ENCODE measurements at regions not wholly inside any gene's neighbourhood (a gene's known extent, or its start where the extent isn't known, plus 50 kb on each side); places are given as distances from the start of the nearest gene placed in this dataset.

GRCh38 chr2:7207631-7208030, 290.4 kb downstream of the RNF144A start:
- no peak overlapping the region for H3K4me2 ChIP-seq (ENCODE audit: insufficient read depth, insufficient read length, low read length)
- H3K79me1 ChIP-seq (ENCODE audit: insufficient read depth, low read depth, low read length, poor library complexity, severe bottlenecking) = no peaks in the 10 kb centered on the region

More at GRCh38 chr2:7207631-7208030, 290.4 kb downstream of the RNF144A start:
- H3K14ac ChIP-seq (ENCODE audit: insufficient read depth, low read length) = no peak overlapping the region
- Mint-ChIP-seq H3K4me3 (no peak overlapping the region), H3K9me3 (no peaks in the 10 kb centered on the region), H3K36me3 (ENCODE audit: insufficient read depth in 1 of 3, low read depth in 3 of 3) (no peaks in the 10 kb centered on the region), H3K4me1 (peaks cover 26 to 29% of the 10 kb centered on the region in 2 experiments), H3K27me3 (ENCODE audit: low read depth) (peaks cover 3% of the 10 kb centered on the region), H3K27ac (no peak overlapping the region)
- no peaks in the 10 kb centered on the region for H4K20me1 ChIP-seq (ENCODE audit: control insufficient read depth, insufficient read depth, insufficient read length)
- no peaks in the 10 kb centered on the region for H3K79me2 ChIP-seq (ENCODE audit: insufficient read depth, low read length)
- no peak overlapping the region for H3K9ac ChIP-seq (ENCODE audit: extremely low read depth, insufficient read length, low read length)
- no peak overlapping the region for H3K18ac ChIP-seq (ENCODE audit: insufficient read length, low read depth, low read length)
- no peak overlapping the region for H4K5ac ChIP-seq (ENCODE audit: insufficient read length, low read depth, low read length)
- no peak overlapping the region for H2BK120ac ChIP-seq (ENCODE audit: low read depth, low read length, poor library complexity, severe bottlenecking)
- H2AK5ac ChIP-seq (ENCODE audit: insufficient read length, low read length) = no peak overlapping the region
- H2BK20ac ChIP-seq (ENCODE audit: low read depth, low read length, poor library complexity, severe bottlenecking) = no peak overlapping the region
- H3K23me2 ChIP-seq (ENCODE audit: insufficient read length, low read depth, low read length, poor library complexity, severe bottlenecking) = no peaks in the 10 kb centered on the region
- WGBS (ENCODE audit: extremely low coverage, insufficient read length, low lambda C conversion rate) = no CpG with 5 or more reads among the region's 7 CpGs
- H3K4ac ChIP-seq (ENCODE audit: low read depth, low read length) = no peak overlapping the region
- H3K4me1 ChIP-seq (ENCODE audit: insufficient read depth, low read length) = peaks cover 2% of the 10 kb centered on the region; the same call in 1 of the 2 replicates
- H2BK5ac ChIP-seq (ENCODE audit: insufficient read length, low read length) = no peak overlapping the region
- H2BK15ac ChIP-seq (ENCODE audit: low read depth, low read length) = no peak overlapping the region
- no peaks in the 10 kb centered on the region for H3K9me3 ChIP-seq (ENCODE audit: control insufficient read depth, low read depth, low read length)
- no peak for DNase-seq
- no peak overlapping the region for H2BK12ac ChIP-seq (ENCODE audit: insufficient read length, low read depth, low read length)
- H4K91ac ChIP-seq (ENCODE audit: insufficient read length, low read depth, low read length) = no peak overlapping the region
- H3K27me3 ChIP-seq (ENCODE audit: insufficient read depth, low read length) = no peaks in the 10 kb centered on the region
- no peak overlapping the region for H4K8ac ChIP-seq (replicated peaks; ENCODE audit: insufficient read length, low read depth, low read length)
- H3K56ac ChIP-seq (ENCODE audit: insufficient read length, low read depth, low read length) = no peak overlapping the region
- TF ChIP-seq, protein P1, sequence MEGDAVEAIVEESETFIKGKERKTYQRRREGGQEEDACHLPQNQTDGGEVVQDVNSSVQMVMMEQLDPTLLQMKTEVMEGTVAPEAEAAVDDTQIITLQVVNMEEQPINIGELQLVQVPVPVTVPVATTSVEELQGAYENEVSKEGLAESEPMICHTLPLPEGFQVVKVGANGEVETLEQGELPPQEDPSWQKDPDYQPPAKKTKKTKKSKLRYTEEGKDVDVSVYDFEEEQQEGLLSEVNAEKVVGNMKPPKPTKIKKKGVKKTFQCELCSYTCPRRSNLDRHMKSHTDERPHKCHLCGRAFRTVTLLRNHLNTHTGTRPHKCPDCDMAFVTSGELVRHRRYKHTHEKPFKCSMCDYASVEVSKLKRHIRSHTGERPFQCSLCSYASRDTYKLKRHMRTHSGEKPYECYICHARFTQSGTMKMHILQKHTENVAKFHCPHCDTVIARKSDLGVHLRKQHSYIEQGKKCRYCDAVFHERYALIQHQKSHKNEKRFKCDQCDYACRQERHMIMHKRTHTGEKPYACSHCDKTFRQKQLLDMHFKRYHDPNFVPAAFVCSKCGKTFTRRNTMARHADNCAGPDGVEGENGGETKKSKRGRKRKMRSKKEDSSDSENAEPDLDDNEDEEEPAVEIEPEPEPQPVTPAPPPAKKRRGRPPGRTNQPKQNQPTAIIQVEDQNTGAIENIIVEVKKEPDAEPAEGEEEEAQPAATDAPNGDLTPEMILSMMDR (conservative IDR thresholded peaks at IDR 0.05) = no peak
- no peak overlapping the region for H3K23ac ChIP-seq (ENCODE audit: insufficient read length, low read depth, low read length)
- no peak overlapping the region for H3K27ac ChIP-seq (ENCODE audit: insufficient read length, low read depth, low read length)
- no peak overlapping the region for H2AFZ ChIP-seq (ENCODE audit: low read length)
- H3T11ph ChIP-seq (ENCODE audit: low read length) = no peak overlapping the region

Data from H9 (cell line).